Neural progenitor cell (in vitro differentiated cells): ENCODE measurements at regions not wholly inside any gene's neighbourhood (a gene's known extent, or its start where the extent isn't known, plus 50 kb on each side); places are given as distances from the start of the nearest gene placed in this dataset.

Source experiments
- DNase-seq: peaks from one replicate; pipeline ENCODE4 v3.0.0-alpha.2; 2016; ENCODE audit warnings: low spot score
- H2AFZ ChIP-seq: fragments of 200-600 bp; sonication (generic); replicated peaks from 2 replicates; pipeline ENCODE4 v1.6.1; 2016; ENCODE audit warnings: antibody characterized with exemption
- H3F3A ChIP-seq: fragments of 200-600 bp; sonication (generic); 2 replicates; pipeline ENCODE4 v1.6.1; 2016; ENCODE audit warnings: antibody characterized with exemption, low read depth
- H3K27ac ChIP-seq: fragments of 200-600 bp; sonication (generic); 2 replicates; pipeline ENCODE4 v1.5.1; 2016; ENCODE audit warnings: mild to moderate bottlenecking
- H3K27me3 ChIP-seq: fragments of 200-600 bp; sonication (generic); 2 replicates; pipeline ENCODE4 v1.6.1; 2016; ENCODE audit warnings: mild to moderate bottlenecking, moderate library complexity
- H3K36me3 ChIP-seq: fragments of 200-600 bp; sonication (generic); 2 replicates; pipeline ENCODE4 v1.5.1; 2016
- H3K4me1 ChIP-seq: fragments of 200-600 bp; sonication (generic); 2 replicates; pipeline ENCODE4 v1.6.1; 2016; ENCODE audit warnings: mixed run types
- H3K4me2 ChIP-seq: fragments of 200-600 bp; sonication (generic); 2 replicates; pipeline ENCODE4 v1.6.1; 2016
- H3K4me3 ChIP-seq: fragments of 200-600 bp; sonication (generic); 2 replicates; pipeline ENCODE4 v1.5.1; 2016
- H3K79me2 ChIP-seq: fragments of 200-600 bp; sonication (generic); 2 replicates; pipeline ENCODE4 v1.6.1; 2016; ENCODE audit warnings: low read depth
- H3K9ac ChIP-seq: fragments of 200-600 bp; sonication (generic); 2 replicates; pipeline ENCODE4 v1.6.1; 2016
- H3K9me3 ChIP-seq: fragments of 200-600 bp; sonication (generic); 2 replicates; pipeline ENCODE4 v1.5.1; 2016; ENCODE audit warnings: low read depth
- H4K20me1 ChIP-seq: fragments of 200-600 bp; sonication (generic); 2 replicates; pipeline ENCODE4 v1.6.1; 2016; ENCODE audit warnings: low read depth
- H3K27ac Mint-ChIP-seq: 3 replicates; pipeline ENCODE4 v1.8.0; 2021; ENCODE audit warnings: mixed read lengths
- H3K27me3 Mint-ChIP-seq: 2 replicates; pipeline ENCODE4 v1.8.0; 2022; ENCODE audit warnings: low read depth, mild to moderate bottlenecking, inconsistent platforms, moderate library complexity, mixed read lengths; ENCODE audit not compliant: insufficient read depth
- H3K36me3 Mint-ChIP-seq: 3 replicates; pipeline ENCODE4 v1.8.0; 2021; ENCODE audit warnings: mixed read lengths
- H3K4me1 Mint-ChIP-seq: 3 replicates; pipeline ENCODE4 v1.8.0; 2021; ENCODE audit warnings: mixed read lengths
- H3K4me3 Mint-ChIP-seq: 3 replicates; pipeline ENCODE4 v1.8.0; 2021; ENCODE audit warnings: mild to moderate bottlenecking, moderate library complexity, mixed read lengths
- H3K9me3 Mint-ChIP-seq: 3 replicates; pipeline ENCODE4 v1.8.0; 2020; ENCODE audit warnings: mixed read lengths
- CTCF ChIP-seq: fragments of 200-600 bp; sonication (generic); IDR thresholded peaks from 2 replicates; pipeline ENCODE4 v1.5.1; 2017; ENCODE audit warnings: antibody characterized with exemption, mild to moderate bottlenecking
- EZH2 ChIP-seq: fragments of 200-600 bp; sonication (generic); IDR thresholded peaks from 2 replicates; pipeline ENCODE4 v1.6.1; 2017; ENCODE audit warnings: antibody characterized with exemption, mild to moderate bottlenecking, moderate library complexity
- EZH2phosphoT487 ChIP-seq: fragments of 200-600 bp; sonication (generic); IDR thresholded peaks from 2 replicates; pipeline ENCODE4 v1.6.1; 2017; ENCODE audit warnings: antibody characterized with exemption

- Histone ChIP-seq H3K27ac (no peak overlapping the region), H3K4me3 (no peak overlapping the region), H3K36me3 (no peaks in the 10 kb centered on the region), H3F3A (no peaks in the 10 kb centered on the region), H3K9me3 (no peaks in the 10 kb centered on the region), H3K27me3 (no peaks in the 10 kb centered on the region), H3K9ac (no peak overlapping the region), H2AFZ (no peak overlapping the region), H4K20me1 (no peaks in the 10 kb centered on the region), H3K4me2 (no peak overlapping the region), H3K4me1 (no peaks in the 10 kb centered on the region), H3K79me2 (no peaks in the 10 kb centered on the region)
- no peak overlapping the region for H3K4me3 Mint-ChIP-seq
- DNase-seq: no peak
- TF ChIP-seq CTCF (no peak), EZH2 (no peak), EZH2phosphoT487 (no peak)
- no peaks in the 10 kb centered on the region for H3K9me3 Mint-ChIP-seq
- H3K27me3 Mint-ChIP-seq: peaks cover 3% of the 10 kb centered on the region
- no peaks in the 10 kb centered on the region for H3K36me3 Mint-ChIP-seq
- no peak overlapping the region for H3K27ac Mint-ChIP-seq
- peaks cover 6% of the 10 kb centered on the region for H3K4me1 Mint-ChIP-seq
These were observed 87.7 kb downstream of the DCK start for GRCh38 chr4:71081192-71081591.

GRCh38 chr4:71093745-71094144, 100.3 kb downstream of the DCK start:
- Histone ChIP-seq H3K79me2 (no peaks in the 10 kb centered on the region), H3K4me3 (no peak overlapping the region), H3F3A (no peaks in the 10 kb centered on the region), H3K4me1 (peaks cover 22% of the 10 kb centered on the region), H4K20me1 (no peaks in the 10 kb centered on the region), H3K27me3 (no peaks in the 10 kb centered on the region), H3K9me3 (no peaks in the 10 kb centered on the region), H3K36me3 (no peaks in the 10 kb centered on the region), H3K4me2 (no peak overlapping the region), H3K9ac (no peak overlapping the region), H2AFZ (no peak overlapping the region), H3K27ac (no peak overlapping the region)
- no peak for TF ChIP-seq EZH2
- TF ChIP-seq EZH2phosphoT487: no peak
- TF ChIP-seq CTCF: no peak
- H3K27me3 Mint-ChIP-seq: peaks cover 2% of the 10 kb centered on the region
- H3K4me1 Mint-ChIP-seq: no peaks in the 10 kb centered on the region
- DNase-seq: no peak
- H3K4me3 Mint-ChIP-seq: no peak overlapping the region
- H3K9me3 Mint-ChIP-seq: peaks cover 15% of the 10 kb centered on the region
- no peak overlapping the region for H3K27ac Mint-ChIP-seq
- H3K36me3 Mint-ChIP-seq: no peaks in the 10 kb centered on the region

GRCh38 chr4:71094201-71094600, 100.8 kb downstream of the DCK start:
- H3K4me3 Mint-ChIP-seq: no peak overlapping the region
- peak overlapping the region; percentile 34 for H2AFZ ChIP-seq
- H3K27me3 Mint-ChIP-seq: peaks cover 2% of the 10 kb centered on the region
- H3K27ac Mint-ChIP-seq: no peak overlapping the region
- no peak overlapping the region for H3K4me2 ChIP-seq
- no peaks in the 10 kb centered on the region for H4K20me1 ChIP-seq
- no peaks in the 10 kb centered on the region for H3K79me2 ChIP-seq
- H3K4me3 ChIP-seq: no peak overlapping the region
- no peak for DNase-seq
- no peaks in the 10 kb centered on the region for H3K27me3 ChIP-seq
- H3K27ac ChIP-seq: no peak overlapping the region
- no peak for TF ChIP-seq EZH2phosphoT487
- TF ChIP-seq CTCF: no peak
- TF ChIP-seq EZH2: no peak
- H3K4me1 Mint-ChIP-seq: no peaks in the 10 kb centered on the region
- no peaks in the 10 kb centered on the region for H3K36me3 ChIP-seq
- no peaks in the 10 kb centered on the region for H3F3A ChIP-seq
- no peaks in the 10 kb centered on the region for H3K9me3 ChIP-seq
- no peak overlapping the region for H3K9ac ChIP-seq
- H3K36me3 Mint-ChIP-seq: no peaks in the 10 kb centered on the region
- H3K4me1 ChIP-seq: peaks cover 22% of the 10 kb centered on the region
- peaks cover 11% of the 10 kb centered on the region for H3K9me3 Mint-ChIP-seq

DNA sequence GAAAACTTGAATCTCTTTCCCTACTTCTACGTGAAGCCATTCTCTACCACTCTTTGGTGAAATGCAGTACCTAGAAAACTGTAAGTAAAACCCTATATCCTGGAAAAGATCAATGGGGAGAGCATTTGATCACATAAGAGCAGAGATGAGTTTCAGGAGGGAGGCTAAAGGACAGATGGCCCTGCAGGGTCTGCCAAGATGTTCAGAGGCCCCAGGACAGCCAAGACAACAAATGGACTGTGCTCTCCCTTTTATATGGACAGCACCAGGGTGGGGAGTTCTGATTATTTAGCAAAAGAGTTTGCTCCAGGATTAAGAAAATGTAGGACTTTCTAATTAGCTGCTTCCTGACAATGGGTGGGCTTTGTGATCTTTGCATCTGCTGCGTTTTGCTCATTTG, 101.7 kb downstream of the DCK start:
- no peaks in the 10 kb centered on the region for H3K4me1 Mint-ChIP-seq
- no peak for TF ChIP-seq EZH2phosphoT487
- TF ChIP-seq EZH2: no peak
- TF ChIP-seq CTCF: no peak
- Histone ChIP-seq H3K79me2 (no peaks in the 10 kb centered on the region), H3K9ac (no peak overlapping the region), H3K4me2 (peak overlapping the region; percentile 61), H4K20me1 (no peaks in the 10 kb centered on the region), H3F3A (no peaks in the 10 kb centered on the region), H3K4me3 (no peak overlapping the region), H3K9me3 (no peaks in the 10 kb centered on the region), H3K27ac (peak overlapping the region; percentile 37), H2AFZ (peak overlapping the region; percentile 92), H3K27me3 (no peaks in the 10 kb centered on the region), H3K36me3 (no peaks in the 10 kb centered on the region), H3K4me1 (peaks cover 22% of the 10 kb centered on the region)
- no peak for DNase-seq
- H3K4me3 Mint-ChIP-seq: no peak overlapping the region
- H3K36me3 Mint-ChIP-seq: no peaks in the 10 kb centered on the region
- H3K9me3 Mint-ChIP-seq: peaks cover 7% of the 10 kb centered on the region
- H3K27ac Mint-ChIP-seq: no peak overlapping the region
- peaks cover 2% of the 10 kb centered on the region for H3K27me3 Mint-ChIP-seq
